ENCODE measurements at regions not wholly inside any gene's neighbourhood (a gene's known extent, or its start where the extent isn't known, plus 50 kb on each side); places are given as distances from the start of the nearest gene placed in this dataset.
A peak's percentile ranks its signal among the peaks of the same experiment; 100 is the strongest.

GRCh38 chr2:118207889-118208288, 119.6 kb downstream of the INSIG2 start:
- Histone ChIP-seq H3K9ac (no peak overlapping the region), H3K4me2 (ENCODE audit: low read length) (no peak overlapping the region), H2AFZ (no peak overlapping the region), H3K4me3 (ENCODE audit: low read depth, low read length) (no peak overlapping the region), H3K9me3 (ENCODE audit: control insufficient read depth, low read length) (no peaks in the 10 kb centered on the region), H3K27me3 (ENCODE audit: control insufficient read depth, insufficient read depth, low read length) (no peaks in the 10 kb centered on the region), H3K36me3 (ENCODE audit: control insufficient read depth, insufficient read depth, low read length) (no peaks in the 10 kb centered on the region), H3K4me1 (no peaks in the 10 kb centered on the region), H3K27ac (no peak overlapping the region), H3K79me2 (no peaks in the 10 kb centered on the region)
- TF ChIP-seq CTCF (IDR thresholded peaks at IDR 0.05) = no peak

- no peaks in the 10 kb centered on the region for H3K27me3 ChIP-seq (ENCODE audit: control insufficient read depth, insufficient read depth, low read length)
- TF ChIP-seq CTCF (IDR thresholded peaks at IDR 0.05) = peak; percentile 75
- H2AFZ ChIP-seq = no peak overlapping the region
- H3K4me3 ChIP-seq (ENCODE audit: low read depth, low read length) = no peak overlapping the region
- H3K9me3 ChIP-seq (ENCODE audit: control insufficient read depth, low read length) = no peaks in the 10 kb centered on the region
- H3K27ac ChIP-seq = no peak overlapping the region
- H3K36me3 ChIP-seq (ENCODE audit: control insufficient read depth, insufficient read depth, low read length) = no peaks in the 10 kb centered on the region
- no peak overlapping the region for H3K4me2 ChIP-seq (ENCODE audit: low read length)
- no peak overlapping the region for H3K9ac ChIP-seq
- no peaks in the 10 kb centered on the region for H3K4me1 ChIP-seq
- no peaks in the 10 kb centered on the region for H3K79me2 ChIP-seq
These were observed 114.5 kb downstream of the INSIG2 start for GRCh38 chr2:118202707-118203303.

GRCh38 chr2:118198268-118198667, 110.0 kb downstream of the INSIG2 start:
- Histone ChIP-seq H3K27ac (no peak overlapping the region), H3K9me3 (ENCODE audit: control insufficient read depth, low read length) (no peaks in the 10 kb centered on the region), H3K4me1 (no peaks in the 10 kb centered on the region), H3K27me3 (ENCODE audit: control insufficient read depth, insufficient read depth, low read length) (no peaks in the 10 kb centered on the region), H3K79me2 (no peaks in the 10 kb centered on the region), H3K9ac (no peak overlapping the region), H3K4me3 (ENCODE audit: low read depth, low read length) (no peak overlapping the region), H3K36me3 (ENCODE audit: control insufficient read depth, insufficient read depth, low read length) (no peaks in the 10 kb centered on the region), H3K4me2 (ENCODE audit: low read length) (no peak overlapping the region), H2AFZ (no peak overlapping the region)
- TF ChIP-seq CTCF (IDR thresholded peaks at IDR 0.05) = no peak

- no peak overlapping the region for H3K4me2 ChIP-seq (ENCODE audit: low read length)
- no peaks in the 10 kb centered on the region for H3K36me3 ChIP-seq (ENCODE audit: control insufficient read depth, insufficient read depth, low read length)
- no peaks in the 10 kb centered on the region for H3K9me3 ChIP-seq (ENCODE audit: control insufficient read depth, low read length)
- no peak overlapping the region for H3K9ac ChIP-seq
- H3K4me3 ChIP-seq (ENCODE audit: low read depth, low read length) = no peak overlapping the region
- TF ChIP-seq CTCF (IDR thresholded peaks at IDR 0.05) = no peak
- H3K27ac ChIP-seq = no peak overlapping the region
- H3K4me1 ChIP-seq = no peaks in the 10 kb centered on the region
- no peaks in the 10 kb centered on the region for H3K27me3 ChIP-seq (ENCODE audit: control insufficient read depth, insufficient read depth, low read length)
- H3K79me2 ChIP-seq = no peaks in the 10 kb centered on the region
- H2AFZ ChIP-seq = no peak overlapping the region
These were observed 108.9 kb downstream of the INSIG2 start for GRCh38 chr2:118197011-118197675.

- Histone ChIP-seq H3K36me3 (ENCODE audit: control insufficient read depth, insufficient read depth, low read length) (no peaks in the 10 kb centered on the region), H3K27me3 (ENCODE audit: control insufficient read depth, insufficient read depth, low read length) (no peaks in the 10 kb centered on the region), H3K9ac (no peak overlapping the region), H3K79me2 (no peaks in the 10 kb centered on the region), H3K4me3 (ENCODE audit: low read depth, low read length) (no peak overlapping the region), H3K4me1 (no peaks in the 10 kb centered on the region), H2AFZ (no peak overlapping the region), H3K4me2 (ENCODE audit: low read length) (no peak overlapping the region), H3K27ac (no peak overlapping the region), H3K9me3 (ENCODE audit: control insufficient read depth, low read length) (no peaks in the 10 kb centered on the region)
- no peak for TF ChIP-seq CTCF (IDR thresholded peaks at IDR 0.05)
These were observed 102.2 kb downstream of the INSIG2 start for GRCh38 chr2:118190474-118190873.

All from parathyroid adenoma (tissue), 2 donors.